NOMO-1 (cell line): ENCODE measurements at regions not wholly inside any gene's neighbourhood (a gene's known extent, or its start where the extent isn't known, plus 50 kb on each side); places are given as distances from the start of the nearest gene placed in this dataset.

ENCODE experiments used
- DNase-seq, 2 experiments: peaks; one replicate each; lab custom pipeline; 2025; ENCODE audit not compliant: unreplicated experiment in 2 of 2; lab: John Stamatoyannopoulos, UW

GRCh38 chr3:102599819-102600576, 165.2 kb downstream of the ZPLD1 start:
- DNase-seq: no peak

- DNase-seq: no peak
Observed at GRCh38 chr3:102605153-102605552, 170.3 kb downstream of the ZPLD1 start.

DNA sequence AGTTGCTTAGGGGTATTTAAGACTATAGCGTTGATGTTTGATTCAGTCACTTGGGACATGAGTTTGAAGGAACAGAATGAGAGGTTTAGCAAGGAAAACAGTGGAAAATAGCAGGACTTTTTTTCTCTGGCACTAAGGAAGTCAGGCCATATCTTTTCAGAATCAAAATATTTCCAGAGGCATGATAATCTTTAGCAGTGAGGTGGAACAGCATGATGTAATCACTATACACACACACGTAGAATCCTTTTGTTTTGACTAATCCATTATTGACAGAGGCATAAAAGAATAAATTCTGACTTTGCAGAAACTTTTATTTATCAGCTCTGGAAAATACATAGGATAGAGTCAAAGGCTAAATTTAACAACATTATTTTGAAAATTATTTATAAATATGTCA, 174.1 kb downstream of the ZPLD1 start:
- no peak for DNase-seq

DNA sequence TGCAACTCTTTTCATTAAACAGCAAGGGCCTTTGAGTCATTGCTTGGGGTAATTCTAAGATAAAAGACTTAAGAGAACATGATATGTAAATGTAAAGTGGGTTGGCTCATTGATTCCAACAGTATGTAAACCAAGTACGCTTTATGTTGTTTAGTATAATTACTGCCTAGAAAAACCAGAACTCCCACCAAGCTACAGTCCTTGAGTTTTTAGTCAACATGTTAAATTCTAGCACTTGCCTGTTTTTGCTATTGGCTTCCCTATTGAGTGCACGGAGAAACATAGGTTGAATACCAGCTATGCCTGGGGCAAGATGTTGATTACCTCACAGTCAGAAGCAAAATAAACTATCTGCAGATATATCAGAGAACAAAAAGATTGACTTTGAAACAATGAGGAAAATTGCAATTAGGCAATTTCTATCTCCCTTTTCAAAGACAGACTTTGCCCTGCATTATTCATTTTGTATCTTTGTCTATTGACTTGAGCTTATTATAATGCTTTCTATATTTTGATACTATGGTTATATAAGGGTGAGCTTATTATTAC, 179.3 kb downstream of the ZPLD1 start:
- DNase-seq: no peak

DNA sequence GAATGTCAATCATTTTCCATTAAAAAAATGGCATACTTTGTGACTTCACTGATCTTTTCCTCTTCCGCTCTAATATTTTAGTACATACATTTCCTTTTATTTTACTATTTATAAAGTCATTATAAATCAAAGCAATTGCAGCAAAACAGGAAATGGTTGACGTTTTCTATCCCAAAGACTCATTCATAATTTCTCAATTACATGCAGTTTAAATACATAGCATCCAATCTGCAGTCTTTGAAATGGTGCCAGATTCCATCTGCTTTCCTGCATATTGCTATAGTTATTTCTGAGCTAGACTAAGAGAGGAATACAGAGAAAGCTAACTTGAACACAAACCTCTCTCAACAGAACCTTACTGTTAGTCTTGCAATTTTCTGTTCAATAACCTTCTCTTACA, 179.8 kb downstream of the ZPLD1 start:
- no peak for DNase-seq

DNA sequence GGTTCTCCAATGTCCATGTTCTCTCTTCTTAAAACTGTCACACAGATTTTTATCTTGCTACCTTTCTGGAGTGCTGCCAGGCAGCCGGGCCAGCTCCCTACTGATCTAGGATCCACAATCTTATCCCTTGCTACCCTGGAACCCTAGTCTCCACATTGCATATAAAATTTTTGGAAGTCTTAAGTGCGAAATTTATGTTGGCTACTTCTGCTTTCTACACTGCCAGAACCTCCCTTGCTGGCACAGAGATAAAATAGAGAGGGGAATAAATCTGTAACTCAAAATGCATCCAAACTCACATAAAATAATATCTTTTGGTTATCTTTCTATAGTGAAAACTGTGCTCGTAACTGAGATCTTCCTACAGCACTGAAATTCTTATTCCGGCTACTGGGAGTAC, 182.6 kb downstream of the ZPLD1 start:
- no peak for DNase-seq

GRCh38 chr3:102619361-102619760, 184.5 kb downstream of the ZPLD1 start:
- DNase-seq: peak; percentile 41 to 80

GRCh38 chr3:102629943-102630342, 195.1 kb downstream of the ZPLD1 start:
- no peak for DNase-seq

- DNase-seq: no peak
Observed at GRCh38 chr3:102630531-102630930, 195.7 kb downstream of the ZPLD1 start.

DNA sequence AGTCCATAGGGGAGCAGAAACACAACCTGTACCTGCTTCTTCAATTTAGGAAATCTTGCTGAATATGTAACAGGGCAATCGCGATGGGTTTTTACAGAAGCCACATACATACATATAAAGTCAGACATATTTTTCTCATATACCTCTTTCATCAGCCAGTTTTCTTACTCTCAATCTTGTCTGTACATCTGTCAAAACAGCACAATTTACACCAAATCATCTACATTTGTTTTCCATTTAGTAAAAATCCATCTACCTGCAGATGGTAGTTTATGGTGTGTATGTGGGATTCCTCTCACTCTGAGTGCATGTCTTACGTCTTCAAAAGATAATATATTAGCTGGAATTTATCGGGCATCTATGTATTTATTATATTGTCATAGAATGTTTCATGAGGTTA, 208.7 kb downstream of the ZPLD1 start:
- no peak for DNase-seq

DNA sequence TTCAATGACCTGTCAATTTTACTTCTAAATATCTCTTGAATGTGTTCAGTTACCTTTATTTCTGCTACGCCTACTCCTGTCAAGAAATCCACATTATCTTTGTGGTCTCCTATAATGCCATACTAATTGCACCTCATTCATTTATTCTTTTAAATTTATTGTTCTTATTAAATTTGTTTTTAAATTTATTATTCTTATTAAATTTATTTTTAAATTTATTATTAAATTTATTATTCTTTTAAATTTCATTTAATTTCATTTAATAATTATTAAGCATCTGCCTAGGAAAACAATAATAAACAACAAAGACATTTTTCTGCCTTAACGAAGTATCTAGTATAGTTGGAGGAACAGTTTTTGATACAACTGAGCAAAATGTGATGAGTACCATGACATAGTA, 211.7 kb downstream of the ZPLD1 start:
- no peak for DNase-seq

GRCh38 chr3:102660653-102661052, 225.8 kb downstream of the ZPLD1 start:
- DNase-seq: no peak

GRCh38 chr3:102661707-102662497, 227.1 kb downstream of the ZPLD1 start:
- DNase-seq: no peak

GRCh38 chr3:102662498-102662772, 227.6 kb downstream of the ZPLD1 start:
- no peak for DNase-seq

- no peak for DNase-seq
Observed at GRCh38 chr3:102664126-102664525, 229.3 kb downstream of the ZPLD1 start.

GRCh38 chr3:102665183-102665582, 230.4 kb downstream of the ZPLD1 start:
- DNase-seq: no peak

- no peak for DNase-seq
Observed at GRCh38 chr3:102668247-102668646, 233.4 kb downstream of the ZPLD1 start.

GRCh38 chr3:102670986-102671385, 236.2 kb downstream of the ZPLD1 start:
- no peak for DNase-seq

- DNase-seq: no peak
Observed at GRCh38 chr3:102672305-102672704, 237.5 kb downstream of the ZPLD1 start.

DNA sequence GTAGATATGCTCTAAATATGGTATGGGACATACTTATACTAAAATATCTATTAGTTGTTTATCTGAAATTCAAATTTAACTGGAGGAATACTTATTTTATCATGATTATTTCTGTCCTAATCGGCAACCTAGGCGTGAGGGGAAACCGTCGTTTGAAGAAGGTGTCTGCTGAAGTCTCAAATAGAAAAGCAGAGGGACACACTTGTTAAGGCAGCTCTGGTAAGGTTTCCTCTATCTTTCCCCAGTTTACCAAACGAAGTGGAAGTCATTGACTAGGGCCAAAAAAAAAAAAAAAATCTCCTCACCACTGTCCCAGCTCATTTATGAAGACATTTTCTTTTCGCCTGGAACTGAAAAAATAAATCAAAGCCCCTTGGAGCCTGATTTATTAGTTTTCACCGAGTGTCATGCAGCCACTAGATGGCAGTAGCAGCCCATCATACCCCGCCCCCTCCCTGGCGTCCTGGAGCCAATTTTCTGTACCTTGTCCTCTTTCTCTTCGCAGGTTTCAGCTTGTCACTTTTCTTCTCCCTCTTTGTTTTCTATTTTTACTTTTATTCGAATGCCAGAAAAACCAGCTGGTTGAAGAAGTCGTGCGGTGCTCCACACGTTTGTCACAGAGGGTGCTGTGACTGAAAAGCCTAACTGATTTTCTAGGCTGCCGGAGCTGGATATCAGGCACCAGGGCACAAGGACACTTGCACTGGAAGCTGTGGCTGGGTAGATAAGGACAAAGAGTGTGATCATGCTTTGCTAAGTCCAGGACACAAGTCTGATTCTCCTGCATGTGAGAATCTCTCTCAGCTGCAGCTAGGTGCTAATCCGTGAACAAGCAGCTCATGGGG, 238.7 kb downstream of the ZPLD1 start:
- DNase-seq: peak; percentile 24 to 41

GRCh38 chr3:102674284-102674683, 239.5 kb downstream of the ZPLD1 start:
- no peak for DNase-seq
